ENCODE measurements at regions not wholly inside any gene's neighbourhood (a gene's known extent, or its start where the extent isn't known, plus 50 kb on each side); places are given as distances from the start of the nearest gene placed in this dataset.
A peak's percentile ranks its signal among the peaks of the same experiment; 100 is the strongest.

DNA sequence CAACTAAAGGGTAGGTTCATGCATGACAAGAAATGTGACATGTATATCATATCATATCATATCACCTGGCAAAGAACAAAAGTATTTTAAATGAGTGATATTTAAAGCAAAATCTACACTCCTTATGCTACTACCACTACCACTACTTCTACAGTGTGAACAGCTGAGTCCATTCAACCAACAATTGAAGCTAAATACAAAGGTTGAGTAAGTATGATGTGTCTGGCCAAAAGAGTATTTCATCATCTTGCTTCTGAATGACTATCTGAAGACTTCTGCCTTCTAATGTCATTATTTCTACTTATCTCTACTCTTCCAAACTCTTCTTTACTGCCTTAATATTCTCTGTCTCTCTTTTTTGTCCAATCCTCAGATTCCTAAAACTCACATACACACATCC is 292.6 kb upstream of the CAND1 start:
- no peak overlapping the region for H3K9ac ChIP-seq (ENCODE audit: insufficient read depth in 1 of 2, low read depth in 2 of 2, low read length in 2 of 2)
- H3K9me3 ChIP-seq (replicated peaks; ENCODE audit: control insufficient read depth, insufficient read depth, low read depth, low read length) = no peaks in the 10 kb centered on the region
- no peak for FAIRE-seq
- intact Hi-C loops (cut with micrococcal nuclease) = no loop called here
- in situ Hi-C loops (cut with MboI) = no loop called here
- ChIA-PET CTCF (ENCODE audit: low intra/inter-chr PET ratio) (no interaction called here), POLR2A (no interaction called here)
- H3K4me3 ChIP-seq = no peak overlapping the region
- H3K27ac ChIP-seq (ENCODE audit: extremely low read depth, low read depth, low read length) = no peak overlapping the region
- TF ChIP-seq, protein P1, sequence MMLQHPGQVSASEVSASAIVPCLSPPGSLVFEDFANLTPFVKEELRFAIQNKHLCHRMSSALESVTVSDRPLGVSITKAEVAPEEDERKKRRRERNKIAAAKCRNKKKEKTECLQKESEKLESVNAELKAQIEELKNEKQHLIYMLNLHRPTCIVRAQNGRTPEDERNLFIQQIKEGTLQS (IDR thresholded peaks at IDR 0.05) = peak; percentile 28; the same call in 1 of the 2 replicates
- TF ChIP-seq, protein P1 (CRISPR knock-in tag; conservative IDR thresholded peaks at IDR 0.05) = no peak
- no peak for TF ChIP-seq MBD2 (IDR thresholded peaks at IDR 0.05; ENCODE audit: borderline replicate concordance, low read depth)
- H3K4me2 ChIP-seq (ENCODE audit: insufficient read depth, low read length) = no peak overlapping the region
- BruUV-seq (replicated peaks) = no TSS peak
- no peaks in the 10 kb centered on the region for H3K79me2 ChIP-seq (ENCODE audit: control insufficient read depth, insufficient read depth, low read length)
- no peaks in the 10 kb centered on the region for H3K36me3 ChIP-seq (ENCODE audit: control insufficient read depth, insufficient read depth, low read length)
- DNase-seq (ENCODE audit: extremely low read depth in 1 of 4, low spot score in 3 of 4) = no peak
- H4K20me1 ChIP-seq (replicated peaks; ENCODE audit: control insufficient read depth, insufficient read depth, low read length) = no peaks in the 10 kb centered on the region
- no peaks in the 10 kb centered on the region for H3K4me1 ChIP-seq (replicated peaks in 1 of 2; ENCODE audit: control insufficient read depth in 2 of 2, insufficient read depth in 2 of 2, low read length in 2 of 2)
- H3K27me3 ChIP-seq (ENCODE audit: control insufficient read depth in 2 of 2, insufficient read depth in 2 of 2, low read length in 2 of 2) = no peaks in the 10 kb centered on the region
- H3K9me1 ChIP-seq (ENCODE audit: control insufficient read depth, insufficient read depth, low read length) = no peaks in the 10 kb centered on the region
- ATAC-seq = no peak
- no peak overlapping the region for H2AFZ ChIP-seq (ENCODE audit: low read depth, low read length)

DNA sequence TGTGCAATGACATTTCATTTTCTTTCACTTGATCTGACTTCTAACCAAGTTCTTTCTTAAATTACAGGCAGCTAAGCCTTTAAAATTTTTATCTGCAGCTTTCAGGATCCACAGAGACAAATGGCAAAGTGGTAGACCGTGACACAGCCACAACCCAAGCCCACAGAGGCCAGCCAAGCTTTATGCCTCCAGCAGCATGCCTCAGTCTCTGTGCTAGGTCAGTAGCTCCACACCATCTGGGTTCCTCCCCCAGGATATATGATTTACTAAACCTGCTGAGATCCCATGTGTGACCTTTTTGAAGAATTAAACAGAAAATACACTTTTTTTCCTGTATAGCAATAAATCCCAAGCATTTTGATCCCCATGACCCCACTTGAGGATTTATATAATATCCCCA is 290.4 kb upstream of the CAND1 start:
- WGBS (ENCODE audit: insufficient coverage, low coverage, missing lambda C conversion rate) = 0% methylated on average over 1 of the region's 1 CpG
- DNase-seq (ENCODE audit: extremely low read depth in 1 of 4, low spot score in 3 of 4) = no peak
- in situ Hi-C loops (cut with MboI) = no loop called here
- Histone ChIP-seq H3K27ac (ENCODE audit: extremely low read depth, low read depth, low read length) (no peak overlapping the region), H3K79me2 (ENCODE audit: control insufficient read depth, insufficient read depth, low read length) (no peaks in the 10 kb centered on the region), H3K4me2 (ENCODE audit: insufficient read depth, low read length) (no peak overlapping the region), H3K4me1 (replicated peaks in 1 of 2; ENCODE audit: control insufficient read depth in 2 of 2, insufficient read depth in 2 of 2, low read length in 2 of 2) (no peaks in the 10 kb centered on the region), H3K36me3 (ENCODE audit: control insufficient read depth, insufficient read depth, low read length) (no peaks in the 10 kb centered on the region), H3K9me3 (replicated peaks; ENCODE audit: control insufficient read depth, insufficient read depth, low read depth, low read length) (no peaks in the 10 kb centered on the region), H4K20me1 (replicated peaks; ENCODE audit: control insufficient read depth, insufficient read depth, low read length) (no peaks in the 10 kb centered on the region), H3K4me3 (no peak overlapping the region), H3K9me1 (ENCODE audit: control insufficient read depth, insufficient read depth, low read length) (no peaks in the 10 kb centered on the region), H2AFZ (ENCODE audit: low read depth, low read length) (no peak overlapping the region), H3K9ac (ENCODE audit: insufficient read depth in 1 of 2, low read depth in 2 of 2, low read length in 2 of 2) (no peak overlapping the region), H3K27me3 (ENCODE audit: control insufficient read depth in 2 of 2, insufficient read depth in 2 of 2, low read length in 2 of 2) (no peaks in the 10 kb centered on the region)
- POLR2A ChIA-PET = no interaction called here
- no peak for FAIRE-seq
- intact Hi-C loops (cut with micrococcal nuclease) = no loop called here
- BruUV-seq (replicated peaks) = no TSS peak
- ATAC-seq = no peak
- CTCF ChIA-PET (ENCODE audit: low intra/inter-chr PET ratio) = interaction anchor here (0.7 kb wide), 1 partner anchor 242 kb away, joined by 3 read pairs; no protein-coding TSS in a partner anchor
- no peak for TF ChIP-seq KLF16 (IDR thresholded peaks at IDR 0.05)
- no peak for TF ChIP-seq ETV6 (IDR thresholded peaks at IDR 0.05; ENCODE audit: borderline replicate concordance in 1 of 2, low read depth in 2 of 2, low read length in 1 of 2)
- no peak for TF ChIP-seq ETV6 (CRISPR knock-in tag; IDR thresholded peaks at IDR 0.05; ENCODE audit: borderline replicate concordance)
- TF ChIP-seq, protein P2, sequence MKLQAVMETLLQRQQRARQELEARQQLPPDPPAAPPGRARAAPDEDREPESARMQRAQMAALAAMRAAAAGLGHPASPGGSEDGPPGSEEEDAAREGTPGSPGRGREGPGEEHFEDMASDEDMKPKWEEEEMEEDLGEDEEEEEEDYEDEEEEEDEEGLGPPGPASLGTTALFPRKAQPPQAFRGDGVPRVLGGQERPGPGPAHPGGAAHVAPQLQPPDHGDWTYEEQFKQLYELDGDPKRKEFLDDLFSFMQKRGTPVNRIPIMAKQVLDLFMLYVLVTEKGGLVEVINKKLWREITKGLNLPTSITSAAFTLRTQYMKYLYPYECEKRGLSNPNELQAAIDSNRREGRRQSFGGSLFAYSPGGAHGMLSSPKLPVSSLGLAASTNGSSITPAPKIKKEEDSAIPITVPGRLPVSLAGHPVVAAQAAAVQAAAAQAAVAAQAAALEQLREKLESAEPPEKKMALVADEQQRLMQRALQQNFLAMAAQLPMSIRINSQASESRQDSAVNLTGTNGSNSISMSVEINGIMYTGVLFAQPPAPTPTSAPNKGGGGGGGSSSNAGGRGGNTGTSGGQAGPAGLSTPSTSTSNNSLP (IDR thresholded peaks at IDR 0.05; ENCODE audit: borderline replicate concordance, low read depth, low read length) = no peak
- TF ChIP-seq, protein P3, sequence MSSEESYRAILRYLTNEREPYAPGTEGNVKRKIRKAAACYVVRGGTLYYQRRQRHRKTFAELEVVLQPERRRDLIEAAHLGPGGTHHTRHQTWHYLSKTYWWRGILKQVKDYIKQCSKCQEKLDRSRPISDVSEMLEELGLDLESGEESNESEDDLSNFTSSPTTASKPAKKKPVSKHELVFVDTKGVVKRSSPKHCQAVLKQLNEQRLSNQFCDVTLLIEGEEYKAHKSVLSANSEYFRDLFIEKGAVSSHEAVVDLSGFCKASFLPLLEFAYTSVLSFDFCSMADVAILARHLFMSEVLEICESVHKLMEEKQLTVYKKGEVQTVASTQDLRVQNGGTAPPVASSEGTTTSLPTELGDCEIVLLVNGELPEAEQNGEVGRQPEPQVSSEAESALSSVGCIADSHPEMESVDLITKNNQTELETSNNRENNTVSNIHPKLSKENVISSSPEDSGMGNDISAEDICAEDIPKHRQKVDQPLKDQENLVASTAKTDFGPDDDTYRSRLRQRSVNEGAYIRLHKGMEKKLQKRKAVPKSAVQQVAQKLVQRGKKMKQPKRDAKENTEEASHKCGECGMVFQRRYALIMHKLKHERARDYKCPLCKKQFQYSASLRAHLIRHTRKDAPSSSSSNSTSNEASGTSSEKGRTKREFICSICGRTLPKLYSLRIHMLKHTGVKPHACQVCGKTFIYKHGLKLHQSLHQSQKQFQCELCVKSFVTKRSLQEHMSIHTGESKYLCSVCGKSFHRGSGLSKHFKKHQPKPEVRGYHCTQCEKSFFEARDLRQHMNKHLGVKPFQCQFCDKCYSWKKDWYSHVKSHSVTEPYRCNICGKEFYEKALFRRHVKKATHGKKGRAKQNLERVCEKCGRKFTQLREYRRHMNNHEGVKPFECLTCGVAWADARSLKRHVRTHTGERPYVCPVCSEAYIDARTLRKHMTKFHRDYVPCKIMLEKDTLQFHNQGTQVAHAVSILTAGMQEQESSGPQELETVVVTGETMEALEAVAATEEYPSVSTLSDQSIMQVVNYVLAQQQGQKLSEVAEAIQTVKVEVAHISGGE (CRISPR knock-in tag; IDR thresholded peaks at IDR 0.05) = no peak

Measured in K562 (cell line).